Kasumi-1 (cell line): ENCODE measurements at regions not wholly inside any gene's neighbourhood (a gene's known extent, or its start where the extent isn't known, plus 50 kb on each side); places are given as distances from the start of the nearest gene placed in this dataset.
"Not testable (repeated sequence)": the region's sequence is repeated elsewhere in the genome, so short reads cannot be mapped to it uniquely, and the experiment has no call there.

ENCODE experiments used
- DNase-seq, 2 experiments: peaks; one replicate each; lab custom pipeline; 2025; lab: John Stamatoyannopoulos, UW

DNA sequence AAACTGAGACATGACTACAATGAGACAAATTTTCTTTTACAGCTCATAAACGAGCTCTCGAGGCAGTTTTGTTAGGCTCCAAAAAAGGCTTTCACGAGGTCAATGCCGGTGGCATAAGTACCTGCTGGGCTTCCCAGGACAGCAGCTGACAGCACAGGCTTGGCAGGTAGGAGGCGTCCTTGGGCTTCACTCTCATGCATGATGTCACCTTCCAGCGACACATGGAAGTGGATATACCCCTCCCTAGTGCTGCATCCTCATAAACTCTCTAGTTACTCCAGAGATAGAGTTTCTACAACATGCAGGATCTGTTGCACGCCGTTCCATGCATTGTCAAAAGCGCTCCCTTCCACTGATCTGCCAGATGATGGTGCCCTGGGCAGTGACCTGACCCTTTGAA is 112.5 kb upstream of the PAXBP1 start:
- DNase-seq, result no peak

DNA sequence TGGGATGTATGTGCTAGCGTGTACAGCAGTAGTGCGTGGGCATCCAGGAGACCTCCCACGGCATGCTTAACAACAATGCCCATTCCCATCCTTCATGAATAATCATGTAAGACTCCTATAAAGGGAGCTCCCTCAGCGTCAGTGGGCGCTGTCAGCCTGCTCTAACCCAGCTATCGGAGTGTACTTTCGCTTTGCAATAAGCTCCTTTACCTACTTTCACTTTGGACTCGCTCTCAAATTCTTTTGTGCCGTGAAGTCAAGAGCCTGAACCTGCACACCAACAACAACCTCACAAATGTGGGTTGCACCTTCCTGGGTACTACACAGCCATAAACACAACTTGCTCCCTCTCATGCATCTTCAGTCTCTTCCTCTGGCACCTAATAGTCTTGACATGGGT is 114.8 kb upstream of the PAXBP1 start:
- no peak for DNase-seq

DNA sequence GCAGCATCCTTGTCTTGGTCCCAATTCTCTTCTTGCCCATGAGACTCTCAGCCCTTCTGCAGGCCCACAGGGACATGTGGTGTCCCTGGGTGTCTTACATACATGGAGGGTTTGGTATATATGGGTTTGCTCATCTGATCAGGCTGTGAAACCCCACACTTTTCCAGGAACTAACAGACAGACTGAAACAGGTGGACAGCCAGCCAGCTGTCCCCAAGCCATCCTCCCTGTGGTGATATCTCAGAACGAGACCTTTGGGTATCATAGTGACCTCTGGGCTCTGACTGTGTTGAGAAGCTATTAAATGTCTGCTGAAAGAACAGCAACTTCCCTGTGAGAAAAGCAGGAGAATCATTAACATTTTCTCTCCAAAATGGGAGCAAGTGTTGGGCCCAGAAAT is 115.5 kb upstream of the PAXBP1 start:
- DNase-seq, result no peak

DNA sequence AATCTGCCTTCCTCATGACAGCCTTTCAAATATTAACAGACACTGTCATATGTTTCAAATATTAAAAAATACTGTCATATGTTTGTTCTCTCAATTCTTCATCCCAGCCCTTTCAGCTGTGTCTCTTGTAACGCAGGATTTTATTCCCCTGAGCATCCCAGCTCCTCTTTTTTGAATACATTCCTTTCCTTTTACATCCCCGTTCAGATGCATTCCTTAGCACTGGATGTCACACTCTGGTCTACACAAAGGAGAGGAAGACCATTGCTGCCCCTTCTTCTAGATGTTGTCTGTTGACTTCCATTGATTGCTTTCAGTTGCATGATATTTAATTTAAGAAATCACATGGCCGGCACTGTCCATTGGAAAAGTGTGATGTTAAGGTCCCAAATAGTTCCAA is 117.4 kb upstream of the PAXBP1 start:
- DNase-seq, result no peak

DNA sequence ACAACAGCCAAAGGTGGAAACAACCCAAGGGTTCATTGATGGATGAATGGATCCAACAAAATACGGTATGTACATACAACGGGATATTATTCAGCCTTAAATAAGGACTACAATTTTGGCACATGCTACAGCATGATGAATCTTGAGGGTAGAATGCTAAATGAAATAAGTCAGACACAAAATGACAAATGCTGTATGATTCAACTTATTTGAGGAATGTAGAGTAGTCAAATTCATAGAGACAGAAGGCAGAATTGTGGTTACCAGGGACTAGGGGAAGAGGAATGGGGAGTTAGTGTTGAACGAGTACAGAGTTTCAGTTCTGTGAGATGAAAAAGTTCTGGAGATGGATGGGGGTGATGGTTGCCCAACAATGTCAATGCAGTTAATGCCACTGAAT is 118.0 kb upstream of the PAXBP1 start:
- no peak for DNase-seq

DNA sequence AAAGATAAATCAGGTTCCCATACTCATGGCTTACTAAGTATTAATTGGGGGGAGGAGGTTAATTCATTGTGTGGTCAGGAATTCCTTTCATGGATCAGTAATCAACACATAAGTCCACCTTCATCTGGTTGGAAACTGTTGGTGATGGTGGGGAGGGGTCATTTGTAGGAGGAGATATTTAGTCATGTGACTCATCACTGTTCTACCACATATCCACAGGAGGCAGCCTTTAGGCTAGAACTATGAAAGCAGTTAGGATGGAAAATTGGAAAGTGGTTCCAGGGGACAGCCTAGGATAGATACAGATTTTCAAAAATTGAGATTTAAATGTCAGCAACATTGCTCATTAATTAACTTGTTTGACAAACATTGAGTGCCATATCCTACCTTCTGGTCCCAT is 122.8 kb upstream of the PAXBP1 start:
- DNase-seq, result no peak

DNA sequence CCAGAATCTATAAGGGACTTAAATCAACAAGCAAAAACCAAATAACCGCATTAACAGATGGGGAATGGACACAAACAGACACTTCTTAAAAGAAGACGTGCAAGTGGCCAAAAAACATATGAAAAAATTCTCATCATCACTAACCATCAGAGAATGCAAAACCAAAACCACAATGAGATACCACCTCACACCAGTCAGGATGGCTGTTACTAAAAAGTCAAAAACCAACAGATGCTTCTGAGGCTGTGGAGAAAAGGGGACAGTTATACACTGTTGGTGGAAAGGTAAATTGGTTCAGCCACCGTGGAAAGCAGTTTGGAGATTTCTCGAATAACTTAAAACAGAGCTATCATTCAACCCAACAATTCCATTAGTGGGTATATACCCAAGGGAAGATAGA is 124.9 kb upstream of the OLIG2 start:
- DNase-seq, result no peak

DNA sequence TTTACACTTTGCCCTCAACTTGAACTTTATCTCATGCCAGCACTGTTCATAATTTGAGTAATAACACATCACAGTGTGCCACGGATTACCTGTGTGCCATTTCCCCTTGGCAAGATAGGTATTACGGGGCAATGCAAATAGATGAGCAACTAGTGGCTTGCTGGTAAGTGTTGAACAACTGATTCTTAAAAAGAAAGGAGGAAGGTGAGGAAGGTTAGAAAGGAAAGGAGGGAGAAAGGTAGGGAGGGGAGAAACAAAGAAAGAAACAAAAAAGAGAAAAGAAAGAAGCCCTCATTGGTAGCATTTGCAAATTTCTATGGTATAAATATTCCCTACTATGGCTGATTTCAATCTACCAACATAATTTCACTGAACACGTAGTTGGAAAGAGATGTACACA is 118.2 kb upstream of the OLIG2 start:
- DNase-seq, result no peak

DNA sequence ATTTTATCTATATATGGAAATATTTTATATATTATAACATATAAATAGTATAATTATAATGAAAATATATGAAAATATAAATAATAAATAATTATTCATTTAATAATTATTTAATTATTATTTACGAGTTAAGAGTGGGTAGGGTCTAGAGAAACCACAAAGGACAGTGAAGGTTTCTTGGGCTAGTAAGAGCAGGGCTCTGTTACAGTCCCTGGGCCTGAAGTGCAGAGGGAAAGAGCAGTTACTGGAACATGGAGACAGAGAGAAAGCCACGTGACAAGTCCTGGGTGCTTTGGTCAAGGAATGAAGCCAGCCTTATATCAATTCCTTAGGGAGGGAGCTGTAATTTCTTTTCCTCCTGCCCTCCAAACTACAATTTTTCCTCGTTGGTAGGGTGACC is 117.2 kb upstream of the OLIG2 start:
- DNase-seq, result no peak

DNA sequence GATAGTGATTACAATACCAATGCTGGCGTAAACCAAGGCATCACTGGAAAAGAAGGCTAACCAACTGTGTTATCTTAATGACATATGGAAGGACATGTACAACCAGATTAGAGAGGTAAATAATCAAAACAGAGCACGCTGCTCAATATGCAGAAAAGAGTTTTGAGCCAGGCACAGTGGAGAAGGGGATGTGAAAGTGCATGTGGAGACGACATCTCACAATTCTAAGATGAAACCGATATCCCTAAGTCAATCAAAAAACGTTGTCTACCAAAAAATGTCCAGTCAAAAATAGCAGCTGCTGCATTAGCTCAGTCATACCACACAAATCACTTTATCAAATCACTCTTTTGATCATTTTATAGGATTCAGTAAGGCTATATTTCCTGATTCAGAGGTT is 116.3 kb upstream of the OLIG2 start:
- DNase-seq, result no peak

DNA sequence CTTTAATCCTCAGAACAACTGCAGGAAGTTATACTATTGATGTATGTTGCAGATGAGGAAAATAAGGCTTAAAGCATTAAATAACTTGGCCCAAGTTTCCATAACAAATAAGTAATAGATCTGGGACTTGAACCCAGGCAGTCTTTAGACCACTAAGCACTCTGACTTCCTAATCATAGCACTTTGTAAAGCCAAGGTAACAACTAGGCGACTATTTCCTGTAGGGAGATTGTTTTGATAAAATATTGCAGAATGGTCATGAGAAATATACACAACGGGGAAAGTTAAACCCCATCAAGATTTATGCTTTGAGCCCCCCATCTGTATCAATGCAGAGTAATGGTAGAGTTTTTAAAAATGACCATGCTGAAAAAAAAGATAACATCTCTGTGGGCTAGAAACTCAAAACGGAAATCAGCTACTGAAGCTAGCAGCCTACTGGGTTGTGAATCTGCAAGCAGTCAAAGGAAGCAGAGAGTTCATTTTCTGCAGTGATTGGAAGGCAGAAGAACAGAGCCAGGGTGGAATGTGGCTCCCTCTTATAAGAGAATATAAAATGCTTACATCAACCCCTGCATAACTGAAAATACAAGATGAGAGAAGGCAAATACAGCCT is 111.2 kb upstream of the OLIG2 start:
- no peak for DNase-seq

DNA sequence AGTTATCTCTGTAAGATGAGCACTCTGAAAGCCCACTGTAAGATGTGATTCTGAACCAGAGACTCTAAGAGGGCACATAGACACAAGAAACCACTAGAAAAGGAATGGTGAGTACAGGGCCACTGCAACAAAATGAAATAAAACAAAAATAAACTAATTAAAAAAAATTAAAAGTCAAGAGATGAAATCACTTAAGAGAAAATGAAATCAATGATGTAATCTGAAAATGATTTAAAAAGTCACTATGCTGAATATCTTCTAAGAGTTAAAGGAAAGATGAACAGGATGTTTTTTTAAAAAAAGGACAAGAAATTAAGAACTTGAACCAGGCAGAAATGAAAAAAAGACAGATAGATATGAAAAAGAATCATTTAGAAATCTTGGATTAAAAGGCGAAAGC is 110.6 kb upstream of the OLIG2 start:
- no peak for DNase-seq

DNA sequence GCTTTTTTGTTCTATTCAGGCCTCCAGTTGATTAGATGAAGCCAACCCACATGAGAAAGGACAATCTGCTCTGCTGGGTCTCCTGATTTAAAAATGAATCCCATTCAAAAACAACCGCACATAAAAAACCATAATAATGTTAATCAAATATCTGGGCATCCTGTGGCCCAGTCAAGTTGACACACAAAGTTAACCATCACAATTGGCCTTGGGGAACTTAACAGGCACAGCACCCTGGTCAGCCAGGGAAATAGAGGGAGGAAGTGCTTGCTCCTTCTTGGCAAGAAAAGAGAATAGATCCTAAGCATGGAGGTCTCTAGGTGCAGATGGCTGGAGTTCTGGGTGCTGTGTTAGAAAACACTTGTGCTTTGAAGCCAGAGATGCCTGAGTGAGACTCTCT is 109.6 kb upstream of the OLIG2 start:
- no peak for DNase-seq

DNA sequence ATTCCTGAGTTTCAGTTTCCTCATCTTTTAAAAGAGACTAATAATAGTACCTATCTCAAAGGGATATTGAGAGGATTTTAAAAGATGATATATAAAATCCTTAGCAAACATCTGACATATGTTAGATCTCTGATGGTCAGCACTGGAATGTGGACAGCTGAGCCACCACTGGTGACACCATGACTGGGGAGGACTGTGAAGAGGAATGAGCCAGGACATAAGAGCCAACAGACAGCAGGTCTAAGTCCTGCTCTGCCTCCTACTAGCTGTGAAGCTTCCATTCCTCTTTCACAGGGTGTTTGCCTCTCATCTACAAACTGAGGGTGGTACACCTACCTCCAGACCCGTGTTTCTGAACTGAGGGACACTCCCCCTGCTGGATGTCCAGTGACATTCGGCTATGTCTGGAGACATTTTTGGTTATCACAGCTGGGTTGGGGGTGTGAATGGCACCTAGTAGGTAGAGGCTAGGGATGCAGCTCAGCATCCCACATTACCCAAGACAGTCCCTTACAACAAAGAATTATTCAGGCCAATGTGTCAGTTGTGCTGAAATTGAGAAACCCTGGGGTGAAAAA is 109.1 kb upstream of the OLIG2 start:
- DNase-seq, result peak; percentile 28 to 32

DNA sequence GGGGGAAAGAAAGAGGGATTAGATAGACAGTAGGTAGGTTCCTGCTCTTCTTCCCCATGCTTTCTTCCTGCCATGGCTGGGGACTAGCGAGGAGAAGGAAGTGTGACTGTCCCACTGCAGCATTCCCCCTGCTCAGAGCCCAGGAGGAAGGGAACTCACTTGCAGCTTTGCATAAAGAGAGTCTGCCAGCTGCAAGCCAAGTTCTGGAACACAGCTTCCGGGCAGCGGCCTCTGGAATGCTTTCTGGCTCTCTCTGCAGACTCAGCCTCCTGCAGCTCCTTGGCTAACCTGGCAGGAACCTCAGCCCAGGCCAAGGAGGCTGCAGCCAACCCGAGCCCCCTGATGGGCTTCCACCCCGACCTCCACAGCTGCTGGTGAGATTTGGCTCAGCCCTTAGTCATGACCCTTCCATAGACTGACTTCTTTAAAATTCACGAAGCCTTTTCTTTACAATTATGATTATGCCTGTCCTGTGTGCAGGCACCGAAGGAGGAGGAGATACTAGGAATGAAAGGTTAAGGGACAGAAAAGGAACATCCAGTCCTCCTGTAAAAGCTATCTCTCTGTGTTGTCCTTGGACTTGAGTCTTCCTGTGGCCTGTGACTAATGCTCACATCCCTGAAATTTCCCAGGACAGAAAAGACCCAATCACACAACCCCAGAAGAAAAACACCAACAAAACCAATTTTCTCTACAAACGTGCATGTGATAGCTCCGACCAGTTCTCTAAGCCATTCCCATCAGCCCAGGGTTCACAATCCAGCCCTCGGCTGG is 108.2 kb upstream of the OLIG2 start:
- DNase-seq, result no peak

DNA sequence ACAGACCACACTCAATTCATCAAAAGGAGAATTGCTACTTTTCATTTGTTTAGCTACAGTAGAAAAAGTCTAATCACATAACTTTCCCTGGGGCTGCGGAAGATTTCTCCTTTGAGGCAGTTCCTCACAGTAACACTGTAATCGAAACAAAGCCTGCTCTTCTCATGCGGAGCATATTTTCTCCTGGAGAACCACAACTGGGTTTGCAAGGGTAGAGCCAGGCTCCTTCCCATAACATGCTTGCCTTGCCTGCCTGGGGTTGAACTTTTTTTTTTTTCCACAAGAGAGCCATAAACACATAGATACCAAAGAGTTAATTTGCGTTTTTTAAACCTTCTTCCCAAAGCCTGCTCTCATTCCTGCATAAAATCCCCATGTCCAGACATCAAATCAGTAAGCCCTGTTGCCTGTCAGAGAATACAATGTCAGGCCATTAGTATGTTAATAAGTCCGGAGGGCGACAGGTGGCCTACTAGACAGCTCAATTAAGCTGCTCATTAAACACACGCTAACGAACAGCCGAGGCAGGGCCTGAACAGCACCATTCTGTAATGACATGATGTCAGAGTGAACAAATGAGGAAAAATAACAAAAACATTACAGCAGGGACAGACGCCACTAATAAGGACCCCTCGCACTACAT is 107.1 kb upstream of the OLIG2 start:
- DNase-seq, result no peak

DNA sequence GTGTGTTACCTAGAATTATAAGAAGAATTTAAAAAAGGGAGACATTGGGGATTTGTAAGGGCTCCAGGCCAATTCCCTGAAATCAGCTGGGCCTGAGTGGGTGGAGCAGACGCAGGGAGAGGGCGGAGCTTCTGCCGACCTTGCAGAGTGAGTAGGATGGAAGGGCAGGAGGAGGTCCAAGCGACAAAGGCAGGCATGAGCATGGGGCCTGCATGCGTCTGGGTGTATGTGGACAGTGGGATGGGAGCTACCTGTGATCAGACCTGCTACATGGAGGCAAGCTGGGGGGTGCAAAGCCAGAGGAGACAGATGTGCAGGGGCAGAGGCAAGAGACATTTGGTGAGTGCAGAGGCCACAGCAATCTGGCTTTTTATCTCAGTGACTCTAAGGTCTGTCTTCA is 105.3 kb upstream of the OLIG2 start:
- DNase-seq, result no peak

DNA sequence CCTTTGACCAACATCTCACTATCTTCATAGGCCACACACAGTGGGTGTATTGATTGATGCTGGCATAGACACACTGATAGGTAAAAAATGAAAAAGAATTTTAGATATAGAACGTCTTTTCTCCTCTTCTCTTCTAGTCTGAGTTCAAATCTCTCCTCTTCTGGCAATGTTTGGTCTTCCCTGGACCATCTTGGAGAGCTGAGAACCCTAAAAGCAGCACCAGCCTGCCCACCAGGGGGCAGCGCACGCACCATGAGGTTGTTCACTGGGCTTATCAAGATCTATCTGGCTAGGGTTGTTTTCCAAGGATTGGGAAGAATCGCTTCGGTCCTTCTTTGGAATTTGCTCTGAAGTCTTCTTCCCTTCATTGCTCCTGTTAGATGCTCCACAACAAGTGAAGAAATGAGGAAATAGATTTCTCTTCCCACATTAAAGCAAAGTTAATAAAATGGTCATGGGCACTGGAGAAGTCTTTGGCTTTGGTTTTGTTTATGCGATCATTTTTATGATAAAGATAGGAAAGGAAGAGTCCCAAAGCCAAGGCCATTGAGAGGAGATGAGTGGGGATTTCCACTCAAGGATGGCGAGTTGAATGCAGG is 104.0 kb upstream of the OLIG2 start:
- DNase-seq, result peak; percentile 23 to 28

DNA sequence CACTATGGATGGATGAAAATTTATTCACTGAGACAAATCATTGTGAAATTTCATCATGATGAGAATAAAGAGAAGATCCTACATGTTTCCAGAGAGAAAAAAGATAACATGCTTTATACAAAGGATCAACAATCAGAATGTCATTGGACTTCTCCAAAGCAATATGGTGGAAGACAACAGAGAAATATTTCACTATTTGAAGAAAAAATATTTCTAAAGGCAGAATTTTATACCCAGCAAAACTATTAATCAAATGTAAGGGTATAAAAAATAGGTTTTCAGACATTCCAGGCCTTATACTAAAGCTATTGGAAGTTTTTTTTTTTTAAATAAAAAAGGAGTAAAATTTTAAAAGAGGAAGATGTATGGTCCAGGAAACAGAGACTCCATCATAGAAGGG is 100.6 kb upstream of the OLIG2 start:
- DNase-seq, result no peak

DNA sequence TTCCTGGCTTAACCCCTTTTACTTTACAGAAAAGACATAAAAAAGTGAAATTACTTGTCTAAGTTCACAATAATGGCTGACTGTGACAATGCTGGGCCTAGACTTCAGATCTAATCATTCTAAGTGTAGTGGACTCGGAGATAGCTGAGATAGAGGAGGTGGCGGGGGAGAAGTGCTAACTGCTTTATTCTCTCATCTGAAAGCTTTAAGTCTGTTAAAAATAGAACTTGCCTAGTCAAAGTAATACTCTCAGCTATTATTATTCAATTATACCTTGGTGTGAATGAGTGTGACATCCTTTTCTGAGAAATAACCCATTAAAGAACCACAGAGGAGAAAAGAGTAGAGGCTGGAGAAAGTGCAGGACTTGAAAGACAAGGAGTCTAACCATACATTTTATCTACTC is 96.1 kb upstream of the OLIG2 start:
- DNase-seq, result no peak

DNA sequence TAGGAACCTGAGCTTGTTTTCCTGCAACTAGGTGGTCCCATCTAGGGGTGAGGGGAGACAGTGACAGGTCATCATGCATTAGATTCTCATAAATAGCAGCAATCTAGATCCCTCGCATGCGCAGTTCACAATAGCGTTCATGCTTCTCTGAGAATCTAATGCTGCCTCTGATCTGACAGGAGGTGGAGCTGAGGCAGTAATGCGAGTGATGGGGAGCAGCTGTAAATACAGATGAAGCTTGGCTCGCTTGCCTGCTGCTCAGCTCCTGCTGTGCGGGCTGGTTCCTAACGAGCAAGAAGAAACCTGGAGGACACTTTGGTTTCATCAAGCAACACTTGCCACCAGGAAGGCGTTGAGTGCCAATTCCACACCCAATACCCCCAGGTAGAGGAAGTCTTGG is 95.1 kb upstream of the OLIG2 start:
- DNase-seq, result no peak

DNA sequence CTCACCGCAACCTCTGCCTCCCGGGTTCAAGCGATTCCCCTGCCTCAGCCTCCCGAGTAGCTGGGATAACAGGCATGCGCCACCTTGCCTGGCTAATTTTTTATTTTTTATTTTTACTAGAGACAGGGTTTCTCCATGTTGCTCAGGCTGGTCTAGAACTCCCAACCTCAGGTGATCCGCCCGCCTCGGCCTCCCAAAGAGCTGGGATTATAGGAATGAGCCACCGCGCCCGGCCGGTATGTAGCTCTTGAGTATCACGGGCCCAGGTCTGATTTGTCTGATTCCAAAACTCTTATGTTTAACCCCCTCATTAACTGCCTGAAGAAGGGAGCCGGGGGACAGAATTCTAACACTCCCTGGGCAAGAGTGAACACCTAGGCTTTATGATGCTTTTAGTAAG is 91.7 kb upstream of the OLIG2 start:
- not testable (repeated sequence) for DNase-seq

DNA sequence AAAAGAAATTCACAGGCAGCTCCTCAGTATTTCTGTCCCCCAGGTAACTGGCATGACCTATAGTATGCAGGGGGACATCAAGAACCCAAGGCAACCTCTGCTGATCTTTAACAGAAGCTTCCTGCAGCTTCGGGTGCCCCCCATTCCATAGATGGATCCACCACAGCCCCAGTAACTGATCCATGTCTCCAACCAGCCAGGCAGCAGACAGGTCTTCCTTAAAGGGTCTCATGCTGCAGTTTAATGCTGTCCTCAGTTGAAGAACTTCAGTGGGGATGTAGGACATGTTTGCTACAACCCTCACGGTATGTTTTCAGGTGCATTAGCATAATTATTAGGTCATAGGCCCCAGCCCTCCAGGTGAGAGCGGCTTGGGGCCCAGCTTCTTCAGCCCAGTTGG is 90.9 kb upstream of the OLIG2 start:
- no peak for DNase-seq
